ENCODE measurements at regions not wholly inside any gene's neighbourhood (a gene's known extent, or its start where the extent isn't known, plus 50 kb on each side); places are given as distances from the start of the nearest gene placed in this dataset.

GRCh38 chr4:25569716-25570115 lies 85.9 kb upstream of the SLC34A2 start:
- no peak for TF ChIP-seq POLR2A (IDR thresholded peaks at IDR 0.05)
- TF ChIP-seq, protein P1, sequence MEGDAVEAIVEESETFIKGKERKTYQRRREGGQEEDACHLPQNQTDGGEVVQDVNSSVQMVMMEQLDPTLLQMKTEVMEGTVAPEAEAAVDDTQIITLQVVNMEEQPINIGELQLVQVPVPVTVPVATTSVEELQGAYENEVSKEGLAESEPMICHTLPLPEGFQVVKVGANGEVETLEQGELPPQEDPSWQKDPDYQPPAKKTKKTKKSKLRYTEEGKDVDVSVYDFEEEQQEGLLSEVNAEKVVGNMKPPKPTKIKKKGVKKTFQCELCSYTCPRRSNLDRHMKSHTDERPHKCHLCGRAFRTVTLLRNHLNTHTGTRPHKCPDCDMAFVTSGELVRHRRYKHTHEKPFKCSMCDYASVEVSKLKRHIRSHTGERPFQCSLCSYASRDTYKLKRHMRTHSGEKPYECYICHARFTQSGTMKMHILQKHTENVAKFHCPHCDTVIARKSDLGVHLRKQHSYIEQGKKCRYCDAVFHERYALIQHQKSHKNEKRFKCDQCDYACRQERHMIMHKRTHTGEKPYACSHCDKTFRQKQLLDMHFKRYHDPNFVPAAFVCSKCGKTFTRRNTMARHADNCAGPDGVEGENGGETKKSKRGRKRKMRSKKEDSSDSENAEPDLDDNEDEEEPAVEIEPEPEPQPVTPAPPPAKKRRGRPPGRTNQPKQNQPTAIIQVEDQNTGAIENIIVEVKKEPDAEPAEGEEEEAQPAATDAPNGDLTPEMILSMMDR (IDR thresholded peaks at IDR 0.05) = no peak
